ENCODE measurements at regions not wholly inside any gene's neighbourhood (a gene's known extent, or its start where the extent isn't known, plus 50 kb on each side); places are given as distances from the start of the nearest gene placed in this dataset.

GRCh38 chr6:225907-226306, 66.4 kb upstream of the DUSP22 start:
- no peak for DNase-seq (ENCODE audit: low spot score)

GRCh38 chr6:226516-227073, 65.7 kb upstream of the DUSP22 start:
- no peak for DNase-seq (ENCODE audit: low spot score)

- no peak for DNase-seq (ENCODE audit: low spot score)
Measured at GRCh38 chr6:227074-227782, 65.1 kb upstream of the DUSP22 start.

- DNase-seq (ENCODE audit: low spot score) = no peak
Measured at GRCh38 chr6:227812-228338, 64.4 kb upstream of the DUSP22 start.

- DNase-seq (ENCODE audit: low spot score) = no peak
Measured at GRCh38 chr6:228881-229651, 63.2 kb upstream of the DUSP22 start.

DNA sequence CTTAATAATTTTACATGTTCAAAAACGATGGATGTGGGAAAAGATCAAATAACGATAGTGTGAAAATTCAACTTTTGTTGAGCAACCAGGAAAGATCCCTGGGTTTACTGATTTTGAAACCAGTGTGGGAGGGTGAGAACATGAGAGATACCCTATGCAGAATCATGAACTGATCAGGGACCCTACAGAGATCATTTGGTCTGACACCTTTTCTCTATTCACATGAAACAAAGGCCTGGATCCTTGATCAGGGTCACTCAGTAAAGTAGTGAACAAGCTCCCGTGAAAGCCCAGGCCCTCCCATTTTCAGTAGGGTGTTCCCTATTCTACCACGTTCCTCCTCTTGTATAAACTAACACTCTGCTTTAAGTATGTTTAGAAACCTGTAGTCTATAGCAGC, 60.5 kb upstream of the DUSP22 start:
- no peak for DNase-seq (ENCODE audit: low spot score)

GRCh38 chr6:232982-233640, 59.2 kb upstream of the DUSP22 start:
- DNase-seq (ENCODE audit: low spot score) = no peak

DNA sequence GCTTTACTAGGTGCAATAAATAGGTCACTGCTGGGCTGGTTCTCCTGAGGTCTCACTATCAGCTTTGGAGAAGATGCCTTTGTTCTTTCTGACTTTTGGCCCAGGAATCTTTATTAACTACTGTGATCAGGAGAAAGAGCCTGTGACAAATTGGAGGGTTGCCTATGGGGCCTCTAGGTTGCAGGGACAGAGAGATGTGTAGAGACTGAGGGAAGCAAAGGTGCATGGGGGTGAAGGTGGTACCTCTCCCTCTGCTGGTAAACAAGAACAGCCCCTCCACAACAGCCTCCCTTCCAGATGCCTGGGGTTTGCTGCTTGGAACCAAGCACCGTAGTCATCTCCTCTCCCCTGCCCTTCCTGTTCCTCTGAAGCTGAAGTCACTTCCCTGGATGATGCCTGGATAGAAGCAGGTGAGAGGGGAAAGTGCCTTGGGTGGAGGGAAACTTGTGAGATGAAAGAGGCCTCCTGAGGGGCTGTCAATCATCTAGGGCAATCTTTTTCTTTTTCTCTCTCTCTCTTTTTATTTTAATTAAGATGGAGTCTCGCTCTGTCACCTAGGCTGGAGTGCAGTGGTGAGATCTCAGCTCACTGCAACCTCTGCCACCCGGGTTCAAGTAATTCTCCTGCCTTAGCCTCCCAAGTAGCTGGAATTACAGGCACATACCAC, 57.4 kb upstream of the DUSP22 start:
- no peak for DNase-seq (ENCODE audit: low spot score)

GRCh38 chr6:235763-236360, 56.4 kb upstream of the DUSP22 start:
- no peak for DNase-seq (ENCODE audit: low spot score)

DNA sequence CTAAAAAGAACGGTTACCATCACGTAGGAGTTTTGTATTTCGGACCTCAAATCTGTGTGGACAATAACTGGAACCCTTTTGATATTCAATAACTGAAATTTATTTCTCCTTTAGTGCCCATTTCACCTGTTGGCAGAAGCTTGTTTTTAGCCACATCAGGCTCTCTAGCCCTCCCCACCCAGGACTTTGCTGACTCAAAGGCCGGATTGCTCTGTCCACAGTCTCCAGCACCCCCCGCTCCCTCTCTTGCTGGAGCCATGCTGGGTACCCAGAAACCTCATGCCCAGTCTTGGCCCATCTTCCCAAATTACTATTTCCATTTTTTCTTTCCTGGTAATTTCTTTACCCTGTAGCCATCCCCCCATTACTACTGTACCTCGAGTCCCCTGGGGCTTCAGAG, 55.8 kb upstream of the DUSP22 start:
- no peak for DNase-seq (ENCODE audit: low spot score)

DNA sequence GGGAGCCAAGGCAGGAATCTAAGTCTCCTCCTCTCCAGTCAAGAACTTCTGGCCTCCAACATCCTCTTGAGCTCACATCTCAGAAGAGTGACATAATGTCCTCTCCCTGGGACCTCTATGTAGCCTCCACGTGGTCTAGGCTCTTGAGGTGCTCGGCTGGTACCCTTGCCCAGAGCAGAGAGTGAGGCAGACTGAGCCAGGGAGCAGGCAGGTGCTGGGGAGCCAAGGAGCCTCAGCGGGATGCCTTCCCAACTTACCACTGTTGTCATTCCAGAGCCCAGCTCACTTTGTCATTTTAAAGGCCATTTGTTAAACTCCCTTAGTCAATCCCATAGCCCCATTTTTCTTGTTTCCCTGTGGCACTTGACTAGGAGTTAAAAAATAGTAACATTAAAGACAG, 52.1 kb upstream of the DUSP22 start:
- no peak for DNase-seq (ENCODE audit: low spot score)

DNA sequence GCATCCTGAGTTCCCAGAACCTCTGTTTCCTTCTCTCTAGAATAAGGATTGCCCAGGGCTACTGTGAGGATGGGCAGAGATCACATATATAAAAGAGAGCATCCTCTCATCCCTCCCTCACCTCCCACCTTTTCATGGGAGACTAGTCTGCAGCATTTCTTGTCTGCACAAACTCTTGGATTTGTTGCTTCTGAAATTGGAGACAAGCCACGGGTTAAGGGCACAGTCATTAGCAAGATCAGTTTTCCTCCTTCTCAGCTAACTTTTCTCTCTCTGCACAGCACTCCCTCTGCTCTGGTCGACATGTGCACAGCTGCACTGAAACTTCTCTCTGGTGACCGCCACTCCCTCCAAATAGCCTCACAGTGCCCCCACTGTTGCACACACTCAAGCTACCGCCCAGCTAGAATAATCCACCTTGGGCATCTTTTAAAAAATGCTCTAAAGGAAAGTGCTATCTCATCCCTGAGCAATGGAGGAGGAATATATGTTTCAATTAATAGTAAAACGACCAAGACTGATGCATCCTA, 50.9 kb upstream of the DUSP22 start:
- no peak for DNase-seq (ENCODE audit: low spot score)
